G401 (cell line): ENCODE measurements at regions not wholly inside any gene's neighbourhood (a gene's known extent, or its start where the extent isn't known, plus 50 kb on each side); places are given as distances from the start of the nearest gene placed in this dataset.

Experiments used
- DNase-seq: peaks from one replicate; pipeline ENCODE4 v3.0.0-alpha.2; 2015; ENCODE audit warnings: low spot score
- in situ Hi-C: cut with HindIII; loops from 2 replicates; pipeline ENCODE4 v1.10.0; 2016; ENCODE audit warnings: low sequenced_read_pairs, mixed read lengths

- DNase-seq: no peak
- in situ Hi-C loops: no loop called here
Observed at GRCh38 chr4:130563889-130564418, 1468.0 kb downstream of the C4orf33 start.

GRCh38 chr4:130568746-130569145 is 1472.8 kb downstream of the C4orf33 start:
- in situ Hi-C loops: no loop called here
- no peak for DNase-seq

GRCh38 chr4:130573742-130574141 is 1477.8 kb downstream of the C4orf33 start:
- in situ Hi-C loops: no loop called here
- DNase-seq: no peak

- in situ Hi-C loops: no loop called here
Observed at GRCh38 chr4:130574215-130574614, 1478.3 kb downstream of the C4orf33 start.

GRCh38 chr4:130576218-130576617 is 1480.3 kb downstream of the C4orf33 start:
- DNase-seq: no peak
- in situ Hi-C loops: no loop called here

More at GRCh38 chr4:130574215-130574614, 1478.3 kb downstream of the C4orf33 start:
- no peak for DNase-seq

- in situ Hi-C loops: no loop called here
- no peak for DNase-seq
Observed at GRCh38 chr4:130591091-130591490, 1495.1 kb downstream of the C4orf33 start.

GRCh38 chr4:130600706-130601105 is 1504.8 kb downstream of the C4orf33 start:
- in situ Hi-C loops: no loop called here
- DNase-seq: no peak

GRCh38 chr4:130603043-130603442 is 1507.1 kb downstream of the C4orf33 start:
- in situ Hi-C loops: no loop called here
- no peak for DNase-seq

GRCh38 chr4:130608121-130608520 is 1512.2 kb downstream of the C4orf33 start:
- in situ Hi-C loops: no loop called here
- DNase-seq: no peak

GRCh38 chr4:130628531-130628930 is 1532.6 kb downstream of the C4orf33 start:
- DNase-seq: no peak
- in situ Hi-C loops: no loop called here

GRCh38 chr4:130632731-130633604 is 1537.0 kb downstream of the C4orf33 start:
- in situ Hi-C loops: no loop called here
- DNase-seq: no peak

GRCh38 chr4:130636486-130636885 is 1540.5 kb downstream of the C4orf33 start:
- DNase-seq: no peak
- in situ Hi-C loops: no loop called here

- in situ Hi-C loops: no loop called here
- DNase-seq: no peak
Observed at GRCh38 chr4:130640592-130640991, 1544.6 kb downstream of the C4orf33 start.

- DNase-seq: no peak
- in situ Hi-C loops: no loop called here
Observed at GRCh38 chr4:130646886-130647285, 1550.9 kb downstream of the C4orf33 start.

GRCh38 chr4:130648570-130648969 is 1552.6 kb downstream of the C4orf33 start:
- no peak for DNase-seq
- in situ Hi-C loops: no loop called here

- in situ Hi-C loops: no loop called here
- DNase-seq: no peak
Observed at GRCh38 chr4:130653842-130654241, 1557.9 kb downstream of the C4orf33 start.

GRCh38 chr4:130659320-130659719 is 1563.4 kb downstream of the C4orf33 start:
- no peak for DNase-seq
- in situ Hi-C loops: no loop called here

- in situ Hi-C loops: no loop called here
- no peak for DNase-seq
Observed at GRCh38 chr4:130668859-130669258, 1572.9 kb downstream of the C4orf33 start.

GRCh38 chr4:130675266-130675665 is 1579.3 kb downstream of the C4orf33 start:
- in situ Hi-C loops: no loop called here

GRCh38 chr4:130689181-130689580 is 1593.2 kb downstream of the C4orf33 start:
- in situ Hi-C loops: no loop called here
- no peak for DNase-seq

More at GRCh38 chr4:130675266-130675665, 1579.3 kb downstream of the C4orf33 start:
- DNase-seq: no peak

GRCh38 chr4:130698251-130698650 is 1602.3 kb downstream of the C4orf33 start:
- in situ Hi-C loops: no loop called here
- DNase-seq: no peak
